Breast epithelium (tissue), 4 donors: ENCODE measurements at regions not wholly inside any gene's neighbourhood (a gene's known extent, or its start where the extent isn't known, plus 50 kb on each side); places are given as distances from the start of the nearest gene placed in this dataset.
"Not testable (repeated sequence)": the region's sequence is repeated elsewhere in the genome, so short reads cannot be mapped to it uniquely, and the experiment has no call there.

Experiments used
- DNase-seq, 2 donors: peaks; one replicate each; pipeline ENCODE4 v3.0.0-alpha.2; 2019; ENCODE audit warnings: low spot score in 2 of 2
- H3K27ac ChIP-seq, 2 donors: fragments of 200-600 bp; sonication (generic) in 1 of 2; one replicate each; pipeline ENCODE4 v1.5.1; 2016 to 2019; ENCODE audit warnings: mild to moderate bottlenecking in 1 of 2
- H3K27me3 ChIP-seq, 2 donors: fragments of 200-600 bp; sonication (generic) in 1 of 2; one replicate each; pipeline versions ENCODE4 v1.5.1 to v1.6.0; 2017 to 2019; ENCODE audit warnings: control low read depth in 1 of 2, mild to moderate bottlenecking in 1 of 2
- H3K36me3 ChIP-seq: fragments of 200-600 bp; one replicate; pipeline ENCODE4 v1.5.1; 2019
- H3K4me1 ChIP-seq, 2 donors: fragments of 200-600 bp; sonication (generic); one replicate each; pipeline ENCODE4 v1.5.1; 2016 to 2019; ENCODE audit warnings: control low read depth in 1 of 2
- H3K4me3 ChIP-seq, 3 donors: fragments of 200-600 bp; sonication (generic); 1 replicate in 2 of 3; 2 replicates in 1 of 3; pipeline ENCODE4 v1.5.1; 2016 to 2019; ENCODE audit warnings: mild to moderate bottlenecking in 3 of 3, moderate library complexity in 2 of 3
- H3K9me3 ChIP-seq, 2 donors: fragments of 200-600 bp; sonication (generic) in 1 of 2; one replicate each; pipeline ENCODE4 v1.5.1; 2016 to 2019; ENCODE audit warnings: control low read depth in 1 of 2
- POLR2A ChIP-seq: fragments of 450-650 bp; IDR thresholded peaks from one replicate; pipeline ENCODE4 v1.6.1; 2016; ENCODE audit warnings: antibody characterized with exemption, mild to moderate bottlenecking, moderate library complexity
- POLR2AphosphoS5 ChIP-seq, 3 donors: sonication (generic); formaldehyde crosslinking; IDR thresholded peaks; one replicate each; pipeline ENCODE4 v1.6.1; 2017; ENCODE audit warnings: antibody characterized with exemption in 3 of 3
- intact Hi-C: fragments of 100-400 bp; cut with DNase I; formaldehyde crosslinking; loops from one replicate; pipeline ENCODE4 v1.15.1; 2023; ENCODE audit warnings: low total_unique reads
- TF ChIP-seq, protein P1 (sequence below), 3 donors: fragments of 450-650 bp; IDR thresholded peaks; one replicate each; pipeline ENCODE4 v1.5.1; 2016 to 2017; ENCODE audit warnings: antibody characterized with exemption in 3 of 3, mild to moderate bottlenecking in 3 of 3, moderate library complexity in 3 of 3

DNA sequence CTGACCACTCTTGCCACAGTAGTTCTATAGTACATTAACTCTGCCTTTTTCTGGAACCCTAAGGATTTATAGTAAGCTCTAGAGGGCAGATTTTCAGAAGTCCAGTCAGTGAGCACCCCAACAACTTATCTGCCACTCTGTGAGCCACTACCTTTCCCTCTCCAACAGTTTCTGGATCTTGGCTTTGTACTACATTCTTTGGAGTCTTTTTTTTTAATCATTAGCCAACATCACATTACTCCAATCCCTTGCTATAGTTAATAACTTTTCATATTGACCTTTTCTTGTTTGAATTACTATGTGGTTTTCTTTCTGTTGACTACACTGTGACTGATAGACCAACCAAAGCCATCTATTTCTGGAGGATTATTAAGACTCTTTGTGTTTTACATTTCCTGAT lies 1596.7 kb upstream of the PRMT6 start:
- H3K9me3 ChIP-seq, result no peaks in the 10 kb centered on the region
- H3K4me3 ChIP-seq, result no peak overlapping the region
- no peaks in the 10 kb centered on the region for H3K36me3 ChIP-seq
- no peaks in the 10 kb centered on the region for H3K4me1 ChIP-seq
- no peak overlapping the region for H3K27ac ChIP-seq
- TF ChIP-seq, protein P1, sequence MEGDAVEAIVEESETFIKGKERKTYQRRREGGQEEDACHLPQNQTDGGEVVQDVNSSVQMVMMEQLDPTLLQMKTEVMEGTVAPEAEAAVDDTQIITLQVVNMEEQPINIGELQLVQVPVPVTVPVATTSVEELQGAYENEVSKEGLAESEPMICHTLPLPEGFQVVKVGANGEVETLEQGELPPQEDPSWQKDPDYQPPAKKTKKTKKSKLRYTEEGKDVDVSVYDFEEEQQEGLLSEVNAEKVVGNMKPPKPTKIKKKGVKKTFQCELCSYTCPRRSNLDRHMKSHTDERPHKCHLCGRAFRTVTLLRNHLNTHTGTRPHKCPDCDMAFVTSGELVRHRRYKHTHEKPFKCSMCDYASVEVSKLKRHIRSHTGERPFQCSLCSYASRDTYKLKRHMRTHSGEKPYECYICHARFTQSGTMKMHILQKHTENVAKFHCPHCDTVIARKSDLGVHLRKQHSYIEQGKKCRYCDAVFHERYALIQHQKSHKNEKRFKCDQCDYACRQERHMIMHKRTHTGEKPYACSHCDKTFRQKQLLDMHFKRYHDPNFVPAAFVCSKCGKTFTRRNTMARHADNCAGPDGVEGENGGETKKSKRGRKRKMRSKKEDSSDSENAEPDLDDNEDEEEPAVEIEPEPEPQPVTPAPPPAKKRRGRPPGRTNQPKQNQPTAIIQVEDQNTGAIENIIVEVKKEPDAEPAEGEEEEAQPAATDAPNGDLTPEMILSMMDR (IDR thresholded peaks at IDR 0.05), result no peak
- TF ChIP-seq POLR2AphosphoS5 (IDR thresholded peaks at IDR 0.05) (no peak), POLR2A (no peak)
- no peaks in the 10 kb centered on the region for H3K27me3 ChIP-seq
- DNase-seq, result no peak
- intact Hi-C loops, result no loop called here

DNA sequence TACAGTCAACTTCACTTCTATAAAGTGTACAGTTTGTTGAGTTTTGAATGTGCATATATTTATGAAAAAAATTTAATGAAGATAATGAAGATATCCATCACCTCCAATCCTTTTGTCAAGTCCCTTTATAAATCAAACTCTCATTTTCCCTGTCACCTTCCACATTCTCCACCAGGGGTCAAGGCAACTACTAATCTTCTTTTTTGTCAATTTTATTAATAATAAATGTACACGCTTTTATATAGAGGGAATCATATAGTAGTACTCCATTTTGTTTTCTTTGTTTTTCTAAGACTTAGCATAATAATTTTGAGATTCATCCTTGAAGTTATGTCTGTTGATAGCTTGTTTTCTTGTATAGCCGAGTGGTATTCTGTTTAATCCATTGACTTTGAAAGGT lies 1594.2 kb upstream of the PRMT6 start:
- no peak for DNase-seq
- H3K27me3 ChIP-seq, result no peaks in the 10 kb centered on the region
- H3K4me1 ChIP-seq, result no peaks in the 10 kb centered on the region
- no peak overlapping the region for H3K27ac ChIP-seq
- intact Hi-C loops, result no loop called here
- TF ChIP-seq POLR2AphosphoS5 (IDR thresholded peaks at IDR 0.05), result no peak
- H3K9me3 ChIP-seq, result no peaks in the 10 kb centered on the region
- no peak overlapping the region for H3K4me3 ChIP-seq
- no peaks in the 10 kb centered on the region for H3K36me3 ChIP-seq

DNA sequence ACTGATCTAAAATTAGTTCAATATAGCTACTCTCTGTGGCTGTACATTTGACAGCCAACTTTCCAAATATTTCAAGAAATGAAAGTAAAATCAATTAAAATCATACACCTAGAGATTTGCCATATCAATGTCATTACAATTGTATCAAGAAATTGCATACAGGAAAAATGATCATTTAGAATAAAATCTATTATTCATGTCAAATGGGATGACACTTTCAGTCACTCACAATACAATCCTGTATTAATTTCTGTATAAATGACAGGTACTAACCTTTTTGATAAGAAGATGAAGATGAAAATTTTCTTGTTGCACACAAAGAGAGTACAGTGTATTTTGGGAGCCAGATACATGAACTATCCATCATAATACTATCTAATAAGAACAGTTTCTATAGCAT lies 1588.9 kb upstream of the PRMT6 start:
- Histone ChIP-seq H3K4me3 (no peak overlapping the region), H3K27ac (no peak overlapping the region), H3K4me1 (no peaks in the 10 kb centered on the region), H3K9me3 (no peaks in the 10 kb centered on the region), H3K27me3 (no peaks in the 10 kb centered on the region), H3K36me3 (no peaks in the 10 kb centered on the region)
- TF ChIP-seq POLR2AphosphoS5 (IDR thresholded peaks at IDR 0.05) (no peak), POLR2A (no peak)
- TF ChIP-seq, protein P1 (IDR thresholded peaks at IDR 0.05), result no peak
- no peak for DNase-seq
- intact Hi-C loops, result no loop called here

DNA sequence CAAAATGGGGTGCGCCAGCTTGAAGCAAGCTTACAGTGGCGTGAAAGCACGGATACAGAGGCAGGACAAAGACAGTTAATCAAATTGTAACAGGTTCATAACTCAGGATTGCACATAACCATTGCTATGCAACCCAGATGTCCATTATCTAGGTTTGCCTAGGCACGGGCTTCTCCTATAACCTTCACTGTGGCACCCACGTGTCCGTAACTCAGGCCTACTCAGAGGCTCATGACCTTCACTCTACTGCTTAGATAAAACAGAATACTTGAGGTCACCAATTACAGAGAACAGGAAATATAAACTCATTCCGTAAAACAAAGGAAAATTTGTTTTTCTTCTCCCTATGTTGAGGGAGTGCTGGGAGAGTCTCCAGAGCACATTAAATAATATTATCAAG lies 1585.9 kb upstream of the PRMT6 start:
- H3K36me3 ChIP-seq, H3K27ac ChIP-seq, intact Hi-C loops, H3K4me1 ChIP-seq, H3K27me3 ChIP-seq, DNase-seq, H3K9me3 ChIP-seq, H3K4me3 ChIP-seq: not testable (repeated sequence)

DNA sequence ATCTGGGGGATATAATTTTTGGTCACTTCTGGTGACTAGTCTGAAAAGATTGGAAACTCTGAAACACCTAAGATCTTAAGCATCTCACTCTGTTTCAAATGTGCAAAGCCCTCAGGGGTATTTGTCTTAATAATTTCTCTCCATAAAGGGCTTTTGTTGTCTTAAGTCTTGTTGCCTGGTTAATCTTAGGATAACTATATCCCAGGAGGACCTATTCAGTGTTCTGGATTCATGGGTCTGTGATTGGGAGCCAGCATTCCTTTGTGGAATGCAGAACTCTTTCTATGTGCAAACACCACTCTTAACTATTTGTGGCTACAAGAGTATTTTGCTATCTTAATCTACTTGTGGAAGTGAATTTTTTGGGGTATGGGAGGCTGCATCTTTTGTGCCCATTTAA lies 1573.0 kb upstream of the PRMT6 start:
- H3K27me3 ChIP-seq, result no peaks in the 10 kb centered on the region
- no peak for DNase-seq
- no peak overlapping the region for H3K4me3 ChIP-seq
- no peak overlapping the region for H3K27ac ChIP-seq
- H3K36me3 ChIP-seq, result peaks cover under 1% of the 10 kb centered on the region
- intact Hi-C loops, result no loop called here
- TF ChIP-seq POLR2AphosphoS5 (IDR thresholded peaks at IDR 0.05), result no peak
- TF ChIP-seq, protein P1 (IDR thresholded peaks at IDR 0.05), result no peak
- TF ChIP-seq POLR2A, result no peak
- H3K4me1 ChIP-seq, result no peaks in the 10 kb centered on the region
- H3K9me3 ChIP-seq, result no peaks in the 10 kb centered on the region

DNA sequence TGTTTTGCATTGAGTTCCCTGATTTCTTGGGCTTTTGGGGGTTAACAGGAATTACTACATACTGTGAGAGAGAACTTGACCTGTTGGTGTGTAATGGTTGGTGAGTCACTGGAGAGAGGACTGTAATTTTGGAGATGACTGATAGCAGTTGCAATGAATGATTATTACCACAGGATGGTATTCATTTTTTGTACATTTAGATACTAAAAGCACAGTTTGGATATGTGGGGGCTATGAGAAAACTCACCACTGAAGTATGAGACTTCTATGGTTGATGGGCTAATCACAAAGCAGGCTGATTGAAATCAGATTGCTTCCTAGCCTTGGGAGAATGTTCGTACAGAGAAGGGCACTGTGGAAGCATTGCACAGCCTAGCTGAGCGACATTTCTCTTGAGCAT lies 1571.3 kb upstream of the PRMT6 start:
- no peaks in the 10 kb centered on the region for H3K9me3 ChIP-seq

More for the DNA sequence above, 1571.3 kb upstream of the PRMT6 start:
- Histone ChIP-seq H3K4me3 (no peak overlapping the region), H3K27ac (no peak overlapping the region), H3K27me3 (no peaks in the 10 kb centered on the region), H3K4me1 (no peaks in the 10 kb centered on the region), H3K36me3 (no peaks in the 10 kb centered on the region)
- no peak for DNase-seq
- intact Hi-C loops, result loop anchor here (5.0 kb wide), 1 partner anchor 793 kb away; no protein-coding TSS in a partner anchor
- TF ChIP-seq, protein P1 (IDR thresholded peaks at IDR 0.05), result no peak
- TF ChIP-seq POLR2AphosphoS5 (IDR thresholded peaks at IDR 0.05), result no peak
- no peak for TF ChIP-seq POLR2A
